HFF-Myc (cell line): ENCODE measurements at regions not wholly inside any gene's neighbourhood (a gene's known extent, or its start where the extent isn't known, plus 50 kb on each side); places are given as distances from the start of the nearest gene placed in this dataset.

Experiments
- DNase-seq: peaks from one replicate; pipeline ENCODE4 v3.0.0-alpha.2; 2011; ENCODE audit warnings: low read depth; ENCODE audit errors: extremely low read depth
- H3K4me3 ChIP-seq: replicated peaks from 2 replicates; pipeline ENCODE4 v1.5.1; 2011; ENCODE audit warnings: low read depth, mild to moderate bottlenecking, control low read depth, low read length
- CTCF ChIP-seq: IDR thresholded peaks from 2 replicates; pipeline ENCODE4 v1.5.1; 2012; ENCODE audit warnings: mild to moderate bottlenecking, low read depth, low read length, control low read depth; ENCODE audit errors: missing control alignments

- TF ChIP-seq CTCF = no peak
- H3K4me3 ChIP-seq = no peak overlapping the region
- DNase-seq = no peak
Measured at GRCh38 chr21:19245188-19245580, 841.6 kb upstream of the TMPRSS15 start.

GRCh38 chr21:19246018-19246417, 842.4 kb upstream of the TMPRSS15 start:
- no peak overlapping the region for H3K4me3 ChIP-seq
- TF ChIP-seq CTCF = no peak
- no peak for DNase-seq

- no peak for TF ChIP-seq CTCF
- H3K4me3 ChIP-seq = no peak overlapping the region
- no peak for DNase-seq
Measured at GRCh38 chr21:19256934-19257660, 853.5 kb upstream of the TMPRSS15 start.

- TF ChIP-seq CTCF = no peak
- no peak overlapping the region for H3K4me3 ChIP-seq
- DNase-seq = no peak
Measured at GRCh38 chr21:19261731-19262376, 858.3 kb upstream of the TMPRSS15 start.

GRCh38 chr21:19266636-19267035, 863.1 kb upstream of the TMPRSS15 start:
- TF ChIP-seq CTCF = no peak
- DNase-seq = no peak
- H3K4me3 ChIP-seq = no peak overlapping the region

- no peak for TF ChIP-seq CTCF
- DNase-seq = no peak
- no peak overlapping the region for H3K4me3 ChIP-seq
Measured at GRCh38 chr21:19268686-19269085, 865.1 kb upstream of the TMPRSS15 start.
